HCT116 (cell line): ENCODE measurements at regions not wholly inside any gene's neighbourhood (a gene's known extent, or its start where the extent isn't known, plus 50 kb on each side); places are given as distances from the start of the nearest gene placed in this dataset.

ENCODE experiments used
- ATAC-seq: fragments of 200-7000 bp; cut with Tn5 transposase; 2 replicates; pipeline ENCODE4 v1.9.1; 2020; ENCODE audit warnings: mild to moderate bottlenecking, moderate library complexity
- BruUV-seq: library from RNA; stranded (reverse); fragments of 400-500 nt; replicated peaks from 2 replicates; lab custom pipeline; 2021; lab: Mats Ljungman, UMichigan
- CTCF ChIA-PET: fragments of 300-600 bp; sonication (Branson Sonifier 250); formaldehyde crosslinking; loops from one replicate; lab custom pipeline; 2021; ENCODE audit warnings: antibody characterized with exemption; lab: Charles Lee
- POLR2A ChIA-PET: fragments of 300-600, 350-600 bp; sonication (Branson Sonifier 250); formaldehyde crosslinking; loops from one replicate; lab custom pipeline; 2021; ENCODE audit warnings: antibody characterized with exemption; lab: Charles Lee
- RAD21 ChIA-PET, 2 experiments: fragments of 300-600 bp; sonication (Branson Sonifier 250); formaldehyde crosslinking; loops; one replicate each; lab custom pipeline; 2023; ENCODE audit warnings: low total read pairs in 2 of 2; ENCODE audit not compliant: uncharacterized antibody in 2 of 2, unreplicated experiment in 2 of 2, low non-redundant PET in 1 of 2; lab: Charles Lee
- DNase-seq: peaks from one replicate; pipeline ENCODE4 v3.0.0-alpha.2; 2010; ENCODE audit warnings: low read depth, low spot score
- H2AFZ ChIP-seq: fragments of 200-600 bp; shearing (Covaris generic), sonication (generic); 2 replicates; pipeline ENCODE4 v1.6.1; 2017; ENCODE audit warnings: low read depth, mixed run types, mixed read lengths, antibody characterized with exemption, low read length; ENCODE audit not compliant: poor library complexity, severe bottlenecking
- H3K27ac ChIP-seq: 2 replicates; pipeline ENCODE4 v1.5.1; 2012; ENCODE audit warnings: low read depth, low read length
- H3K27me3 ChIP-seq: fragments of 200-600 bp; sonication (generic); 2 replicates; pipeline ENCODE4 v1.6.1; 2016; ENCODE audit warnings: mixed run types, low read length, mixed read lengths; ENCODE audit not compliant: insufficient read depth
- H3K36me3 ChIP-seq, 2 experiments: fragments of 200-500 bp in 1 of 2; fragments of 200-600 bp in 1 of 2; sonication (Bioruptor generic) in 1 of 2; sonication (generic) in 1 of 2; 2 replicates each; pipeline versions ENCODE4 v1.5.1 to v1.6.1; 2014 to 2016; ENCODE audit warnings: low read length in 2 of 2, inconsistent platforms in 1 of 2, mixed read lengths in 1 of 2, mixed run types in 1 of 2; ENCODE audit not compliant: insufficient read depth in 2 of 2, control insufficient read depth in 1 of 2
- H3K4me1 ChIP-seq, 2 experiments: fragments of 200-600 bp in 1 of 2; sonication (generic) in 1 of 2; 2 replicates each; pipeline versions ENCODE4 v1.5.1 to v1.6.1; 2012 to 2017; ENCODE audit warnings: low read length in 2 of 2, inconsistent platforms in 1 of 2, mild to moderate bottlenecking in 1 of 2, mixed read lengths in 1 of 2, mixed run types in 1 of 2, moderate library complexity in 1 of 2; ENCODE audit not compliant: insufficient read depth in 2 of 2, control insufficient read depth in 1 of 2
- H3K4me2 ChIP-seq: fragments of 200-600 bp; sonication (generic); 2 replicates; pipeline ENCODE4 v1.6.1; 2017; ENCODE audit warnings: mixed run types, low read length, mixed read lengths
- H3K4me3 ChIP-seq, 2 experiments: fragments of 200-600 bp in 1 of 2; sonication (generic) in 1 of 2; replicated peaks in 1 of 2; 2 replicates each; pipeline ENCODE4 v1.5.1; 2011 to 2016; ENCODE audit warnings: low read length in 2 of 2, control low read depth in 1 of 2, low read depth in 1 of 2, mild to moderate bottlenecking in 1 of 2, mixed read lengths in 1 of 2, mixed run types in 1 of 2
- H3K79me2 ChIP-seq: fragments of 200-600 bp; sonication (generic); 2 replicates; pipeline ENCODE4 v1.6.1; 2017; ENCODE audit warnings: mild to moderate bottlenecking, mixed run types, low read length, moderate library complexity, mixed read lengths; ENCODE audit not compliant: insufficient read depth
- H3K9ac ChIP-seq: fragments of 200-600 bp; sonication (generic); 2 replicates; pipeline ENCODE4 v1.6.1; 2016; ENCODE audit warnings: low read length, mixed read lengths
- H3K9me2 ChIP-seq: fragments of 200-600 bp; sonication (generic), shearing (Covaris generic); 2 replicates; pipeline ENCODE4 v1.6.1; 2017; ENCODE audit warnings: mixed run types, mild to moderate bottlenecking, moderate library complexity; ENCODE audit not compliant: insufficient read depth
- H3K9me3 ChIP-seq, 2 experiments: fragments of 200-500 bp in 1 of 2; fragments of 200-600 bp in 1 of 2; sonication (Bioruptor generic) in 1 of 2; sonication (generic) in 1 of 2; 2 replicates each; pipeline ENCODE4 v1.6.1; 2014 to 2017; ENCODE audit warnings: low read length in 2 of 2, mixed read lengths in 2 of 2, inconsistent platforms in 1 of 2, low read depth in 1 of 2, mild to moderate bottlenecking in 1 of 2, mixed run types in 1 of 2, moderate library complexity in 1 of 2; ENCODE audit not compliant: control insufficient read depth in 1 of 2, insufficient read depth in 1 of 2
- H4K20me1 ChIP-seq: fragments of 200-600 bp; sonication (generic), shearing (Covaris generic); 2 replicates; pipeline ENCODE4 v1.6.1; 2017; ENCODE audit warnings: mixed run types, mild to moderate bottlenecking, moderate library complexity; ENCODE audit not compliant: insufficient read depth
- CBX3 ChIP-seq: IDR thresholded peaks from 2 replicates; pipeline ENCODE4 v1.6.1; 2012; ENCODE audit warnings: low read depth
- FOSL1 ChIP-seq: IDR thresholded peaks from 2 replicates; pipeline ENCODE4 v1.6.1; 2012; ENCODE audit warnings: low read depth
- JUND ChIP-seq: IDR thresholded peaks from 2 replicates; pipeline ENCODE4 v1.6.1; 2012
- RAD21 ChIP-seq: IDR thresholded peaks from 2 replicates; pipeline ENCODE4 v1.6.1; 2012; ENCODE audit warnings: low read depth, mild to moderate bottlenecking
- SIN3A ChIP-seq: IDR thresholded peaks from 2 replicates; pipeline ENCODE4 v1.6.1; 2012; ENCODE audit warnings: low read depth
- SRF ChIP-seq: IDR thresholded peaks from 2 replicates; pipeline ENCODE4 v1.6.1; 2012; ENCODE audit warnings: low read depth
- ZFX ChIP-seq: fragments of 450-650 bp; IDR thresholded peaks from 2 replicates; pipeline ENCODE4 v1.6.1; 2017
- intact Hi-C: fragments of 100-400 bp; cut with micrococcal nuclease; formaldehyde crosslinking; loops from 2 replicates; pipeline ENCODE4 v1.10.0; 2022
- TF ChIP-seq, protein P1 (sequence below): IDR thresholded peaks from 2 replicates; pipeline ENCODE4 v1.6.1; 2012; ENCODE audit warnings: low read depth
- TF ChIP-seq, protein P2 (sequence below): IDR thresholded peaks from 2 replicates; pipeline ENCODE4 v1.6.1; 2012

DNA sequence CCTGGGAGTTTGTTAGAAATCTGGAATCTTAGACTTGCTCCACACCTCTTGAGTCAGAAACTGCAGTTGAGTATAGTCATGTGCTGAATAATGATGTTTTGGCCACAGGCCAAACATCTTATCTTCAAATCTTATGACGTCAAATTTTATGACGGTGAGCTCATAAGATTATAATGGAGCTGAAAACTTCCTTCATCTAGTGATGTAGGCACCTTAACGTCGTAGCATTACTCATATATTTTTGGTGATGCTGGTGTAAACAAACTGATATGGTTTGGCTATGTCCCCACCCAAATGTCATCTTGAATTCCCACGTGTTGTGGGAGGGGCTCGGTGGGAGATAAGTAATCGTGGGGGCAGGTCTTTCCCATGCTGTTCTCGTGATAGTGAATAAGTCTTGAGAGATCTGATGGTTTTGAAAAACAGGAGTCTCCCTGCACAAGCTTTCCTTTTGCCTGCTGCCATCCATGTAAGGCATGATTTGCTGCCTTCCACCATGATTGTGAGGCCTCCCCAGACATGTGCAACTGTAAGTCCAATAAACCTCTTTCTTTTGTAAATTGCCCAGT, 268.0 kb upstream of the PROK2 start:
- ATAC-seq (no peak), DNase-seq (no peak)
- H2AFZ ChIP-seq = no peak overlapping the region
- no peaks in the 10 kb centered on the region for H3K4me1 ChIP-seq
- H3K9me2 ChIP-seq = no peaks in the 10 kb centered on the region
- no peak overlapping the region for H3K4me3 ChIP-seq
- no peak overlapping the region for H3K9ac ChIP-seq
- TF ChIP-seq JUND = no peak
- TF ChIP-seq, protein P1, sequence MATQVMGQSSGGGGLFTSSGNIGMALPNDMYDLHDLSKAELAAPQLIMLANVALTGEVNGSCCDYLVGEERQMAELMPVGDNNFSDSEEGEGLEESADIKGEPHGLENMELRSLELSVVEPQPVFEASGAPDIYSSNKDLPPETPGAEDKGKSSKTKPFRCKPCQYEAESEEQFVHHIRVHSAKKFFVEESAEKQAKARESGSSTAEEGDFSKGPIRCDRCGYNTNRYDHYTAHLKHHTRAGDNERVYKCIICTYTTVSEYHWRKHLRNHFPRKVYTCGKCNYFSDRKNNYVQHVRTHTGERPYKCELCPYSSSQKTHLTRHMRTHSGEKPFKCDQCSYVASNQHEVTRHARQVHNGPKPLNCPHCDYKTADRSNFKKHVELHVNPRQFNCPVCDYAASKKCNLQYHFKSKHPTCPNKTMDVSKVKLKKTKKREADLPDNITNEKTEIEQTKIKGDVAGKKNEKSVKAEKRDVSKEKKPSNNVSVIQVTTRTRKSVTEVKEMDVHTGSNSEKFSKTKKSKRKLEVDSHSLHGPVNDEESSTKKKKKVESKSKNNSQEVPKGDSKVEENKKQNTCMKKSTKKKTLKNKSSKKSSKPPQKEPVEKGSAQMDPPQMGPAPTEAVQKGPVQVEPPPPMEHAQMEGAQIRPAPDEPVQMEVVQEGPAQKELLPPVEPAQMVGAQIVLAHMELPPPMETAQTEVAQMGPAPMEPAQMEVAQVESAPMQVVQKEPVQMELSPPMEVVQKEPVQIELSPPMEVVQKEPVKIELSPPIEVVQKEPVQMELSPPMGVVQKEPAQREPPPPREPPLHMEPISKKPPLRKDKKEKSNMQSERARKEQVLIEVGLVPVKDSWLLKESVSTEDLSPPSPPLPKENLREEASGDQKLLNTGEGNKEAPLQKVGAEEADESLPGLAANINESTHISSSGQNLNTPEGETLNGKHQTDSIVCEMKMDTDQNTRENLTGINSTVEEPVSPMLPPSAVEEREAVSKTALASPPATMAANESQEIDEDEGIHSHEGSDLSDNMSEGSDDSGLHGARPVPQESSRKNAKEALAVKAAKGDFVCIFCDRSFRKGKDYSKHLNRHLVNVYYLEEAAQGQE = no peak
- no peak for TF ChIP-seq FOSL1
- TF ChIP-seq SIN3A = no peak
- TF ChIP-seq CBX3 = no peak
- no peak for TF ChIP-seq SRF
- TF ChIP-seq ZFX = no peak
- TF ChIP-seq, all 23 proteins: peak for 0
- no peaks in the 10 kb centered on the region for H4K20me1 ChIP-seq
- intact Hi-C loops = no loop called here
- no peaks in the 10 kb centered on the region for H3K36me3 ChIP-seq
- no peaks in the 10 kb centered on the region for H3K27me3 ChIP-seq
- H3K79me2 ChIP-seq = no peaks in the 10 kb centered on the region
- POLR2A ChIA-PET = no interaction called here
- CTCF ChIA-PET = no interaction called here
- BruUV-seq = no TSS peak
- RAD21 ChIA-PET = no interaction called here
- H3K4me2 ChIP-seq = no peak overlapping the region
- H3K9me3 ChIP-seq = no peaks in the 10 kb centered on the region
- no peak overlapping the region for H3K27ac ChIP-seq

DNA sequence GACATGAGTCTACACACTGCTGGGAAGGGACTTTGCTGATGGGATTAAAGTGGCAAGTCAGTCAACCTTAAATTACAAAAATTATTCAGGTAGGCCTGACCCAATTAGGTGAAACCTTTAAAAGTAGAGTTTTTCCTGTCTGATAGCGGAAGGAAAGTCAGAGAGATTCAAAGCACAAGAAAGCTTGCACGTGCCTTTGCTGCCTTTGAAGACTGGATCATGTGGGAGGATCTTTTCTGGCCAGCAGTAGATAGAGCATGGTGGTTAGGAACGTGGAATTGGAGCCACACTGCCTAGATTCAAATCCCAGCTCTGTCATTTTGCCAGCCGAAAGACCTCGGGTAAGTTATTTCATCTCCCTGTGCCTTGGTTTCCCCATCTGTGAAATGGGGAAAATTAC, 265.8 kb upstream of the PROK2 start:
- Histone ChIP-seq H3K27ac (no peak overlapping the region), H3K79me2 (no peaks in the 10 kb centered on the region), H3K9ac (no peak overlapping the region), H4K20me1 (no peaks in the 10 kb centered on the region), H3K4me3 (no peak overlapping the region), H3K9me3 (no peaks in the 10 kb centered on the region), H3K27me3 (no peaks in the 10 kb centered on the region), H3K4me2 (no peak overlapping the region), H3K9me2 (no peaks in the 10 kb centered on the region), H2AFZ (no peak overlapping the region), H3K36me3 (no peaks in the 10 kb centered on the region), H3K4me1 (no peaks in the 10 kb centered on the region)
- intact Hi-C loops = no loop called here
- no peak for DNase-seq
- no peak for TF ChIP-seq FOSL1
- TF ChIP-seq RAD21 = no peak
- TF ChIP-seq, protein P2, sequence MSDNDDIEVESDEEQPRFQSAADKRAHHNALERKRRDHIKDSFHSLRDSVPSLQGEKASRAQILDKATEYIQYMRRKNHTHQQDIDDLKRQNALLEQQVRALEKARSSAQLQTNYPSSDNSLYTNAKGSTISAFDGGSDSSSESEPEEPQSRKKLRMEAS = no peak
- TF ChIP-seq SRF = no peak
- no peak for ATAC-seq
- ChIA-PET POLR2A (no interaction called here), CTCF (no interaction called here), RAD21 (no interaction called here)
- BruUV-seq = no TSS peak
